Keratinocyte (primary cell): ENCODE measurements at regions not wholly inside any gene's neighbourhood (a gene's known extent, or its start where the extent isn't known, plus 50 kb on each side); places are given as distances from the start of the nearest gene placed in this dataset.

Source experiments
- CTCF ChIP-seq, 3 experiments: IDR thresholded peaks in 1 of 3; conservative IDR thresholded peaks in 1 of 3; optimal IDR thresholded peaks in 1 of 3; 2 replicates in 2 of 3; 3 replicates in 1 of 3; pipeline versions ENCODE3 to v1.5.1; 2011; ENCODE audit warnings: low read length in 3 of 3, mild to moderate bottlenecking in 3 of 3, moderate library complexity in 2 of 3, control low read depth in 1 of 3, inconsistent platforms in 1 of 3; ENCODE audit not compliant: insufficient read depth in 2 of 3; ENCODE audit errors: extremely low read depth in 1 of 3
- EZH2 ChIP-seq: IDR thresholded peaks from one replicate; pipeline ENCODE4 v1.6.1; 2012; ENCODE audit warnings: inconsistent platforms, mild to moderate bottlenecking, low read length, moderate library complexity

GRCh38 chr13:38046049-38046376 is 176.4 kb upstream of the TRPC4 start:
- TF ChIP-seq CTCF (optimal IDR thresholded peaks at IDR 0.05 in 1 of 3, IDR thresholded peaks at IDR 0.05 in 1 of 3, conservative IDR thresholded peaks at IDR 0.05 in 1 of 3; ENCODE audit: extremely low read depth in 1 of 3, insufficient read depth in 2 of 3, low read length in 3 of 3) (no peak), EZH2 (no peak)
